NCI-H1092 treated with DMSO at 0.1 percent for 48 hours (cell line): ENCODE measurements at regions not wholly inside any gene's neighbourhood (a gene's known extent, or its start where the extent isn't known, plus 50 kb on each side); places are given as distances from the start of the nearest gene placed in this dataset.
A peak's percentile ranks its signal among the peaks of the same experiment; 100 is the strongest.

Source experiments
- DNase-seq: peaks from one replicate; lab custom pipeline; 2025; lab: John Stamatoyannopoulos, UW

GRCh38 chr12:90078344-90078743, 369.7 kb upstream of the ATP2B1 start:
- DNase-seq, result no peak

GRCh38 chr12:90077756-90078155, 369.1 kb upstream of the ATP2B1 start:
- no peak for DNase-seq

- no peak for DNase-seq
Measured at GRCh38 chr12:90076851-90077319, 368.2 kb upstream of the ATP2B1 start.

- no peak for DNase-seq
Measured at GRCh38 chr12:90075685-90076084, 367.0 kb upstream of the ATP2B1 start.

GRCh38 chr12:90074086-90074485, 365.4 kb upstream of the ATP2B1 start:
- DNase-seq, result no peak

- DNase-seq, result no peak
Measured at GRCh38 chr12:90071996-90072395, 363.4 kb upstream of the ATP2B1 start.

- DNase-seq, result no peak
Measured at GRCh38 chr12:90069711-90070110, 361.1 kb upstream of the ATP2B1 start.

GRCh38 chr12:90067791-90068190, 359.2 kb upstream of the ATP2B1 start:
- DNase-seq, result no peak

GRCh38 chr12:90064852-90065801, 356.5 kb upstream of the ATP2B1 start:
- DNase-seq, result peak; percentile 28

- no peak for DNase-seq
Measured at GRCh38 chr12:90062799-90063198, 354.2 kb upstream of the ATP2B1 start.

- no peak for DNase-seq
Measured at GRCh38 chr12:90061809-90062208, 353.2 kb upstream of the ATP2B1 start.

GRCh38 chr12:90060031-90060430, 351.4 kb upstream of the ATP2B1 start:
- no peak for DNase-seq

GRCh38 chr12:90058704-90059103, 350.1 kb upstream of the ATP2B1 start:
- DNase-seq, result no peak

GRCh38 chr12:90055071-90055470, 346.4 kb upstream of the ATP2B1 start:
- no peak for DNase-seq

GRCh38 chr12:90048918-90049317, 340.3 kb upstream of the ATP2B1 start:
- no peak for DNase-seq

GRCh38 chr12:90045559-90045958, 336.9 kb upstream of the ATP2B1 start:
- DNase-seq, result no peak

GRCh38 chr12:90044069-90044468, 335.4 kb upstream of the ATP2B1 start:
- DNase-seq, result no peak

GRCh38 chr12:90042920-90043641, 334.4 kb upstream of the ATP2B1 start:
- no peak for DNase-seq

- no peak for DNase-seq
Measured at GRCh38 chr12:90038289-90038688, 329.7 kb upstream of the ATP2B1 start.

- no peak for DNase-seq
Measured at GRCh38 chr12:90037740-90038139, 329.1 kb upstream of the ATP2B1 start.

- no peak for DNase-seq
Measured at GRCh38 chr12:90036637-90037036, 328.0 kb upstream of the ATP2B1 start.

- DNase-seq, result no peak
Measured at GRCh38 chr12:90030726-90031125, 322.1 kb upstream of the ATP2B1 start.

- DNase-seq, result no peak
Measured at GRCh38 chr12:90029317-90029716, 320.7 kb upstream of the ATP2B1 start.
